Colonic mucosa (tissue), 4 donors: ENCODE measurements at regions not wholly inside any gene's neighbourhood (a gene's known extent, or its start where the extent isn't known, plus 50 kb on each side); places are given as distances from the start of the nearest gene placed in this dataset.

Experiments used
- DNase-seq: peaks from one replicate; pipeline ENCODE4 v3.0.0-alpha.2; 2020
- H3K27ac ChIP-seq: fragments of 200-600 bp; one replicate; pipeline ENCODE4 v1.8.0; 2021
- H3K27me3 ChIP-seq: fragments of 200-600 bp; one replicate; pipeline ENCODE4 v1.8.0; 2021
- H3K36me3 ChIP-seq: fragments of 200-600 bp; one replicate; pipeline ENCODE4 v1.8.0; 2021
- H3K4me1 ChIP-seq: fragments of 200-600 bp; one replicate; pipeline ENCODE4 v1.8.0; 2021; ENCODE audit warnings: mild to moderate bottlenecking
- H3K4me3 ChIP-seq: fragments of 200-600 bp; one replicate; pipeline ENCODE4 v1.8.0; 2021
- H3K9ac ChIP-seq, 2 donors: one replicate each; pipeline ENCODE4 v1.7.0; 2013; ENCODE audit warnings: control low read depth in 2 of 2, low read depth in 2 of 2, low read length in 2 of 2
- H3K9me3 ChIP-seq: fragments of 200-600 bp; one replicate; pipeline ENCODE4 v1.8.0; 2021
- CTCF ChIP-seq: fragments of 200-600 bp; IDR thresholded peaks from one replicate; pipeline ENCODE4 v1.8.0; 2022; ENCODE audit warnings: antibody characterized with exemption, mild to moderate bottlenecking
- intact Hi-C: fragments of 100-400 bp; cut with DNase I; formaldehyde crosslinking; loops from one replicate; pipeline ENCODE4 v1.14.1; 2022
- donor health status: healthy.
- donor health status: DM: no; HTN: no; CAD: no.
- donor health status: DM: no; HTN: no; CAD: no.

DNA sequence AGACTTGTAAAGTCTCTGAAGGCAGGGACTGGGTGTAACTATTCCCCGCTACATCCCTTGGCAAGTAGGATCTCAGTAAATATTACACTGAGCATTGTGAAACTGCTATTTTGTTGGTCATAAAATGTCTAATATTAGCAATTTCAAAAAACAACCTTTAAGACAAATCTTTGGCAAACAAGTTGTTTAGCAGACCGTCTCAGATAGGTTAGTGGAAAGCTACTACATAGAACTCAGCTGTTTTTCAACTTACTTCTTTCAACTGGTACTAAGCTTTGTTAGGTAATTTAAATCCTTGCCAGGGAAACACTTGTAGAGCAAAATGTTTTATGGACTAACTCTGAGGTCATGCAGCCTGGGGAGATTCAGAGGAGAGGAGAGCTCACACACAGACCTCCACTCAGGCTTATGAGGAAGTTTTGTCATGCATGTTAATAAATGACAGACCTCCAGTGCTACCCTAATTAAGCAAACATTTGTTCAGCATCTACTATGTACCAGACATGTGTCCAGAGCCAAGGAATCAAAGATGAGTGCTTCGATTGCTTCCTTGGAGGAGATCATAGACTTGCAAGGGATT, 61.6 kb upstream of the STAC start:
- intact Hi-C loops, result no loop called here
- no peak for TF ChIP-seq CTCF

DNA sequence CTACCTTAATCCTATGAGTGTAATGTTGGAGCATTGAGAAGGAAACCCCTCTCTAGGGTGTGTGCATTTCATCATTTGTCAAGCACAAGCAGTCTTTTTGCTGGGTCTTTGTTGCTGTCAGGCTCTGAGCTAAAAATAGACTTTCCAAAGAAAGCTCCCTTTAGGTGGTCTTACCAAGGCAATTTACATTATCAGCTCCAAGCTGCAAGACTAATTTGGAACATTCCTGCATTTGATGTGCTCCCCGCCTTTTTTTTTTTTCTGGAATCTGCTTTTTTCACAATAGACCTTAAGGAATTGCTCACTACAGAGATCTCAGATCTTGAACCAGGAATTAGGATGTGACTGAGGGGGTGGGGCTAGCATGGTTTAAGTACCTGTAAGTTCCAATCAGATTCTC, 60.6 kb upstream of the STAC start:
- Histone ChIP-seq H3K4me1 (no peaks in the 10 kb centered on the region), H3K9ac (no peak overlapping the region), H3K27me3 (no peaks in the 10 kb centered on the region), H3K36me3 (no peaks in the 10 kb centered on the region), H3K9me3 (no peaks in the 10 kb centered on the region), H3K4me3 (no peak overlapping the region), H3K27ac (no peak overlapping the region)
- no peak for DNase-seq
- TF ChIP-seq CTCF, result no peak
- intact Hi-C loops, result no loop called here

More for the DNA sequence above, 61.6 kb upstream of the STAC start:
- DNase-seq, result no peak
- H3K9me3 ChIP-seq, result no peaks in the 10 kb centered on the region
- H3K36me3 ChIP-seq, result no peaks in the 10 kb centered on the region
- H3K9ac ChIP-seq, result no peak overlapping the region
- H3K27me3 ChIP-seq, result no peaks in the 10 kb centered on the region
- H3K4me3 ChIP-seq, result no peak overlapping the region
- H3K4me1 ChIP-seq, result no peaks in the 10 kb centered on the region
- H3K27ac ChIP-seq, result no peak overlapping the region
